Fibroblast of upper back skin (primary cell): ENCODE measurements at regions not wholly inside any gene's neighbourhood (a gene's known extent, or its start where the extent isn't known, plus 50 kb on each side); places are given as distances from the start of the nearest gene placed in this dataset.

Experiments
- DNase-seq: peaks from one replicate; pipeline ENCODE4 v3.0.0-alpha.2; 2013

GRCh38 chrX:67480789-67481188, 63.0 kb upstream of the AR start:
- no peak for DNase-seq
